Cardiac septum (tissue), 1 donor: ENCODE measurements at regions not wholly inside any gene's neighbourhood (a gene's known extent, or its start where the extent isn't known, plus 50 kb on each side); places are given as distances from the start of the nearest gene placed in this dataset.

Source experiments
- DNase-seq: peaks from one replicate; pipeline ENCODE4 v3.0.0-alpha.2; 2020; ENCODE audit warnings: low spot score
- intact Hi-C: fragments of 100-400 bp; cut with DNase I; formaldehyde crosslinking; loops from one replicate; pipeline ENCODE4 v1.14.0; 2022
- donor health status: DM: no; HTN: no; CAD: no.

DNA sequence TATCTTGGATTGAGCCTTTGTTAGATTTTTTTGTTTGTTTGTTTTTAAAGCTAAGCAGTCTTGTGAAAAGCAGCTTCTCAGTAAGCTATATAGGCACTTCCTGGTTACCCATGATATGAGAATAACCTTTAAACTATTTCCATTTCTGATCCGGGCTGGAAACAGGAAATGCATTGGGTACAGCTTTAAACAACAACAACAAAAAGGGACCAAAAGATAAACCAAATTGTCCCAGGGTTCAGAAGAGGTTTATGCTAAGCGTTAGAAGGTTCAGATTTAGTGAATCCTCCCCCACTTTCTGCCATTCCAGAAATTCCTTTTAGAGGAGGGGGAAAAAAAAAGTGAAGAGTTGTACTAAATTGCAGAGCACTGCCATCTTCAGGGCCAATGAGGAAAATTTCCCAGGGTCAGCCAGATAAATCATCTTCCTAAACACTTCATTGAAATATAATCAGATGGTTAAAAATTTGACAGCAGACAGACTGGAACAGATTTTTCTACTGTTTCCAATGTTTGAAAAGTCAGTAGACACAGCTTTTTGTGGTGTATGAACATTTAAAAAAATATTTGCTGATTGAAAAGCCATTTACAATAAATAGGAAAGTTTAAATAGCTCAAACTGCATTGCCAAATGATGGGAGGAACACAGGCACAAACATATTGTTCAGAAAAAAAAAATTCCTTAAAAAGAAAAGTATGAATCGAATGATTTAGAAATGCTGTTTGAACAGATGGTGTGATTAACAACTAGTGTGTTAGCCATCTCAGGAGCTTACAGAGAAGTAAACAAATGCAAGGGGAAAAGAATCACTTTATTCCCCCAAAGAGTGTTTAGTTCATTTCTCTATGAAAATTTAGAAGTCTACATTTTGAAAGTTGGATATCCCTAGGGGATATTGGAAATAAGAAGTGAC lies 189.9 kb upstream of the TANK start:
- no peak for DNase-seq
- intact Hi-C loops = loop anchor here (5.0 kb wide), 2 partner anchors 648 to 858 kb away; no protein-coding TSS in a partner anchor

DNA sequence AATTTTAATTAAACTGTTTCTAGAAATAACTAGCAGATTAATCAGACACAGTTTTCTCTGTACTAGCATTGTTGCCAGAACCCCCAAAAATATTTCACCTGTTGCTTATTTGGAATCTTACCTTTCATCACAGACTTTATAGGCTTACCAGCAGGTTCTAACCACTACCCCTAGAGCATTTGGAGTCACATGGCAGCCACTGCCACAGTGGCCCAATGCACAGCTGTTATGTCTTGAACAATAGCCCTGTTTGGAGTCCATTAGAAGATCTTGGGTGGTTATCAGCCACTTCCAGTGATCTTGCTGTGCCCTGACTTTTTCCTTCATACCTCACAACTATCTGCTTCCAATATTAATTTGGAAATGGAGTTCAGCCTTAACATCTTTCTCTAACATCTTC lies 186.2 kb upstream of the TANK start:
- intact Hi-C loops = loop anchor here (5.0 kb wide), 2 partner anchors 652 to 862 kb away; no protein-coding TSS in a partner anchor

DNA sequence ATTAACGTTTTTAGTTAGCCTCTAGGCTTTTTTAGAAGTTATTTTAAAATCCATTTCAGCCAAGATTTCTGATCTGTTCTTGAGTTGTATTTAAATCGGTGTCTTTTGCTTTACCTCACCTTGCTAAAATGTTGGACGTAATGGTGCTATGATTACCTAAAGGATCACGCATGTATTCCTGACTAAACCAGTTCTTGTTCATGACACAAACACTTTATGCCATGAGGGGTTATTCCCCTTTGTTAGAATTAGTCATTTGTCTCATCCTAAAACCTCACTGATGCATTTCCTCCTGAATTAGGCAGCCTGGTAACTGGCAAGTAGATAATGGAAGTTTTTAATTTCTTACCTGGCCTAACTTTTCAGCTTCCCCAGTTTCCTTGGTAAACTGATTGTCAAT lies 185.4 kb upstream of the TANK start:
- intact Hi-C loops = loop anchor here (5.0 kb wide), 2 partner anchors 653 to 863 kb away; no protein-coding TSS in a partner anchor
- DNase-seq = no peak

More for the DNA sequence above, 186.2 kb upstream of the TANK start:
- no peak for DNase-seq

DNA sequence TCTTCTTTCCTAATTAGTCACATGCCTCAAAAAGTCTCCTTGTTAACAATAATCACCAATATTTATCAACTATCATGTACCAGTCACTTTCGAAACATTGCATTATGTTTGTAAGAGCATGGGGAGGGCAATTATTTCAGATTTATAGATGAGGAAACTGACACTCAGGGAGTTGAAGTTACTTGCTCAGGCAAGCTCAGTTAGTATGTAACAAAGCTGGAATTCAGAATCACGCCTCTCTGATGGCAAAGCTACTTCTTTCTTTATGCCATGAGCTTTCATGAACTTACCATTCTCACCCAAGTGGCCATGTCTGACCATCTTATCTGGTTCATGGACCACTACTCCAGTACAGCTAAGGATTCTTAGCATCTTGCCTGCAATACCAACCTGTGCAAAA lies 183.4 kb upstream of the TANK start:
- intact Hi-C loops = no loop called here
- no peak for DNase-seq

DNA sequence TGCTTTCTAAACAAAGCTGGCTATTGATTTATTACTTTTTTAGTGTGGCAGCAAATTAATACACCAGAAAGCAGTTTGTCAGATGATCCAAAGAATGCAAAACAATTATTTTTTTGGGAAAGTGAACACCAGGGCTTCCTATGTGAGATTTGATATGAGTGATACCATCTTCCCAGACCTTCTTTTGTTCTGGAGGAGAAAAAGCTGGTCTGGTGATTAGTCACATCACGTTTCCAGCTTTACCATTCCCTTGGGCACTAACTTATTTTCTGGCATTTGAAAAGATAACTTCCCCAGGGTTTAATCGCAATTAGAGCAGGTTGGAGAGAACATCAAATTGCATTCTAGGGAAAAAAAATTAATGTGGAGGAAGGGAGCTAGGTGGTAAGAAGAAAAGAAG lies 182.9 kb upstream of the TANK start:
- intact Hi-C loops = no loop called here
- DNase-seq = no peak

DNA sequence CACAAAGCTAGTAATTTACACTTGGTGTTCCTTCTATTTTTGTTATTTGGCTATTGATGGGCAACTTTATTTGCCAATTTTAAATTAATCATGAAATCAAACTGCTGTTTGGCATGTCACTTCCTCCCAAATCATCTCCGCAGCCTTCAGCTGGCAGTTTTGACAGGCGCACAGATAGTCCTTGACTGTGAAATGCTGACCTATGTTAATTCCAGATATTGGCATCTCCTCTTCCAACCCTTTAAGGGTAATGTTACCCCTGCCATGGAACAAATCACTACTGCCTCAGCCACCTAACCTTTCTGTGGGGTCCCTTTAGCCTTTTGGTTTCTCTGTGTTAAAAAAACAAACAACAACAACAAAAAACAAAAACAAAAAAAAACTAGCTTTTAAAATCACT lies 182.4 kb upstream of the TANK start:
- intact Hi-C loops = no loop called here
- no peak for DNase-seq

DNA sequence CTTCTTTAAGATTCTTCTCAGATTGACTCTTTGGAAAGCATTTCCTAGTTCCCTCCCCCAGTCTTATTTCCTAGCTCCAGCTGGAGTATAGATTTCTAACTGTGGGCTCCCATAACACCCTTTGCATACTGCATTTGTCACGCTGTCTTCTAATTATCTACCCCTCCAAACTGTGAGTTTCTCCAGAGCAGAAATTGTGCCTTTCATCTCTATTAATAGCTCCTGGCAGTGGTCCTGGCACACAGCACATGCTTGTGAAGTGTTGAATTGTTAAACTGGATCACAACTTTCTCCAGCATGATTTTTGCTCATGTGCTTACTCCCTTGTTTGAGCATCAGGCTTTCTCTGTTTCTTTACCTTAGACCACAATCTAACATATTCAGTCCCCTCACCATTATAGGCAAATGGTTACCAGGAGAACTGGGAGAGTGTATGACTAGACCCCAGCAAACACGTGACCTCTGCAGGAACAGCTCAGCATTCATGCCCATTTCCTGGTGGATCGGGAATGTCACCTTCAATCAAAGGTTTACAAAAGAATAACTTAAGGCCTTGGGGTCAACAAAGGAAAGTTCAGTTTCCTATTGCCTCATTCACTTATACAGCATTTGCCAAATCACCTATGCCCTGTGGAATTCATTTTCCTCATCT lies 175.7 kb upstream of the TANK start:
- no peak for DNase-seq
- intact Hi-C loops = loop anchor here (2.0 kb wide), 1 partner anchor 714 kb away; no protein-coding TSS in a partner anchor

DNA sequence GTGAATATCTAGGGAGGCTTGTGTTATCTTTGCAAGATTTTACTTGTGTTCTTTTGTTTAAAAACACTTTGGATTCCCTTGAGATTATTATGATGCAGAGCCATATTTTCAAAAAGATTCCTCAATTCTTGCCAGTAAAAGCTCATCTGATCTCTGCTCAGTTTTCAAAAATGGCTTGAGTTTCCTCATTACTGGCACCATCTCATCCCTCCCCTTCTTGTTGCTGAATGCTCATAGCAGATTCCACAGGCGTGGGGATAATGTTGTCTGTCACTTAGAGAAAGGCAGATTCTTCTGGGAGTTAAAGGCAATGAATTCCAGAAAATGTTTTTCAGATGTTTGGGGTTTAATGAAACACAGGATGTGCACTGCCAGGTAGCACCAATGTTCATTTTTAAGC lies 170.4 kb upstream of the TANK start:
- intact Hi-C loops = loop anchor here (5.0 kb wide), 2 partner anchors 667 to 737 kb away; no protein-coding TSS in a partner anchor

DNA sequence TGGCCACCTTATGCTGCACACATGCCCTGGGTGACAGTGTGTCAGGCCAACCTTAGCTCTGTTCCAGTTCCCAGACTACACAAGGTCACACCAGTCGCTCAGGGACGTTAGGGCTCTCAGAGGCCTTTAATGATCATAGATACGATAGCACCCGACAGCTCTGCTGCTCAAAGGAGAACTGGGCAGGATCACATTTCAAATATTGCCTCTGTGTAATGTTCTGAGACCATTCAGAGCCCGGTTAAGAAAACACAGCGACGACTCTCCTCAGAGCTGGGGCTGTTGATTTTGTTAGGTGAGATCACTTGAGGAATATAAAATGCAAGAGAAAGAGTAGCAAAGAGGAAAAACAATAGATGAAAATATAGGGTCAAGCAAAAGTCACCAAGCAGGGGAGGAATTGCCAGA lies 166.6 kb upstream of the TANK start:
- intact Hi-C loops = loop anchor here (2.0 to 5.0 kb wide), 3 partner anchors 671 to 885 kb away; no protein-coding TSS in a partner anchor
- DNase-seq = no peak

More for the DNA sequence above, 170.4 kb upstream of the TANK start:
- DNase-seq = no peak

DNA sequence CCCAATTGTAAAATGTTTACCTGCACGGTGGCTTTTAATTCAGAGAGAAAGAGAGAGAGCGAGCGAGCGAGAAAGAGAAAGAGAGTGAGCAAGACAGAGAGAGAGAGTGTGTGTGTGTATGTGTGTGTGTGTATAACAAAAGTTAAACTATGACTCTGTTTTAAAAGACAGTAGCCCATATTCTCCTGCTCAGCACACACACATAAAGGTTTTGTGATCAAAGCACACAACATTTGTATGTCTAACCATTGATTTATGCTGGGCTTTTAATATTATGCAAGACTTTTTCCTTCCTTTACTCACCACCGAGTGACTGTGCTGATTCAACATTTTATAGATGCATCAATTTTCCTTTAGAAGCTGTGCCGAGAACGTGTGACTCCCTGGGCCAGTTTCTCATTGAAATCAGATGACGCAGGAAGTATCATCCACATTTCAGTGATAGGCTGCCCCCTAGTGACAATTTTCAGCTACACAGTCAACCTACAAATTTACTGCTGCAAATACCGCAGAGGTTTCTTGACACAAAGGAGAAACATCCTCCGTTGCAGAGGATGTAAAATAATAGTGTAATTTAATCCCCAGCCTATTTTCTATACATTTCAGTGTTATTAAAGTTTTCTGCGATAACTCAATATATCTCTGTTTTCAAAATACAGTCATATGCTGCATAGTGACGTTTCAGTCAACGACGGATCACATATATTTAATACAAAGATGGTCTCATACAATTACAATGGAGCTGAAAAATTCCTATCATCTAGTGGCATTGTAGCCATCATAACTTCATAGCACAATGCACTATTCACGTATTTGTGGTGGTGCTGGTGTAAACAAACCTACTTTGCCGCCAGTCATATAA lies 165.9 kb upstream of the TANK start:
- no peak for DNase-seq
- intact Hi-C loops = loop anchor here (2.0 to 5.0 kb wide), 3 partner anchors 672 to 886 kb away; no protein-coding TSS in a partner anchor

DNA sequence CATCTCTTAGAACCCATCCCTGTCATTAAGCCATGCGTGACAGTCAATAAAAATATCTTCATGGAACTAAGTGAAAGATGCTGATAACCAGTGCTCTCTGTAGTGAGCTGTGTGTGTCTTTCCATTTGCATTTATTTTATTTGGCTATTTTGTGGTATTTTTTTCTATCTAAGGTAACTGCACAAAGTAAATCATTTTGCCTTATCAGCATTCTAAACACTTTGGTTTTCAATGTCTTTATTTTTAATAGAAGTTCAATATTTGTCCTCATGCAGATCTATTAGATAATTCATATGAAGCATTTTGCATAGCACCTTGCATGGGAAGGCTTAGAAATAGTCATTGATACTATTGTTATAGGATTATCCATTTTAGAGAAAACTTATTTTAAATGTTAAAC lies 163.6 kb upstream of the TANK start:
- DNase-seq = no peak
- intact Hi-C loops = no loop called here

DNA sequence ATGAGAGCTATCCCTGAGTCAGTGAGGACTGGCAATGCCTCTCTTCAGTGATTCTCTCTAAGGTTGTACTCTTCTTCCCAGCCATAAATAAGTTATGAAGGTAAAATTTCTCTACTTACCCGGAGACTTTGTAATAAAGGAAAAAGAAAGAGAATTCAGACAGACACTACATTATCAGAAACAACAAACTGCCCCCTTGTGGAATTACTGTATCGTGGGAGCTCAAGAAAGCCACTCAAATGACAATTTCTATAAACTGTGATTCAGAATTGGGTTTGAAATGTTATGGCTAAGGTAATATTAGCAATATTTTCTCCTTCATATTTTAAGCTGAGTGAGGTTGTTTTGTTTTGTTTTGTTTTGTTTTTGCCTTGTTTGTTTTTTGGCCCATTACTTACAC lies 155.8 kb upstream of the TANK start:
- no peak for DNase-seq
- intact Hi-C loops = no loop called here

DNA sequence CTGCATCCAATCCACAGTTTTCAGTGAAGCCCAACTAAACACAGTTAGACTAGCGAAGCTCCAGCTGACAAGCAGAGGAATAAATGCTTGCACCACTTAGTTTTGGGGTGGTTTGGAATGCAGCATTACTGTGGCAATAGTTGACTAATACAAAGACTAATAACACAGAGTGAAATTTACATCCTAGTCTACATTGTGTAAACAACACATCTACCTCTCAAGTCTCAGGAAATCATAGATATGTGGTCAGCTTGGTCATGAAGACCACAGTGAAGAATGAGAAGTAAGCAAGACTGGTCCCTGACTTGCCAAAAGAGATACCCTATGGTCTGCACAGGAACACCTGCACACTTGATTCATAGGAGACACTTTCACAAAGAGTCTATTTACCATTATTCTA lies 155.1 kb upstream of the TANK start:
- no peak for DNase-seq
- intact Hi-C loops = no loop called here

DNA sequence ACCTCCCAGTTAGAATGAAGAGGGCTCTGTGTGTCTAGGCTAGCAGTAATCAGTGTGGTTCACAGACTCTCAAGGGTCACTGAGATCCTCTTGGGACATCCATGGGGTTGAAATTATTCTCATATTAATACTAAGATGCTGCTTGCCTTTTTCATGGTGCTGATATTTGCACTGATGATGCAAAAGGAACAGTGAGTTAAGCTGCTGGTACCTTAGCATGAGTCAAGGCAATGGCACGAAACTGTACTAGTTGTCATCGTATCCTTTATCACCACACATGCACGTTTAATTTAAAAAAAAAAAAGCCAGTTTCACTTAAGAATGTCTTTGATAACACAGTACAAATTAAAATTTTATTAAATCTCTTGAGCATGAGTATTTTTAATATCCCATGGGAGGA lies 151.9 kb upstream of the TANK start:
- no peak for DNase-seq
- intact Hi-C loops = no loop called here

DNA sequence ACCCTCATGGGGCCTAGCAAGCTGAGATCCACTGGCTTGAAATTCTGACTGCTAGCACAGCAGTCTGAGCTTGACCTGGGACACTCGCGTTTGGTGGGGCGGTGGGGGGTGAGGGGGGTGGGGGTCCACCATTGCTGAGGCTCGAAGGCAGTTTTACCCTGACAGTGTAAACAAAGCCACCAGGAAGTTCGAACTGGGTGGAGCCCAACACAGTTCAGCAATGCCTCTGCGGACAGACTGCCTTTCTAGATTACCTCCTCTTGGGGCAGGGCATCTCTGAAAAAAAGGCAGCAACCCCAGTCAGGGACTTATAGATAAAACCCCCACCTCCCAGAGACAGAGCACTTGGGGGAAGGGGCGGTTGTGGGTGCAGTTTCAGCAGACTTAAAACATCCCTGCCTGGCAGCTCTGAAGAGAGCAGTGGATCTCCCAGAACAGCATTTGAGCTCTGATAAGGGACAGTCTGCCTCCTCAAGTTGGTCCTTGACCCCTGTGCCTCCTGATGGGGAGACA lies 149.7 kb upstream of the TANK start:
- intact Hi-C loops = no loop called here
- no peak for DNase-seq

DNA sequence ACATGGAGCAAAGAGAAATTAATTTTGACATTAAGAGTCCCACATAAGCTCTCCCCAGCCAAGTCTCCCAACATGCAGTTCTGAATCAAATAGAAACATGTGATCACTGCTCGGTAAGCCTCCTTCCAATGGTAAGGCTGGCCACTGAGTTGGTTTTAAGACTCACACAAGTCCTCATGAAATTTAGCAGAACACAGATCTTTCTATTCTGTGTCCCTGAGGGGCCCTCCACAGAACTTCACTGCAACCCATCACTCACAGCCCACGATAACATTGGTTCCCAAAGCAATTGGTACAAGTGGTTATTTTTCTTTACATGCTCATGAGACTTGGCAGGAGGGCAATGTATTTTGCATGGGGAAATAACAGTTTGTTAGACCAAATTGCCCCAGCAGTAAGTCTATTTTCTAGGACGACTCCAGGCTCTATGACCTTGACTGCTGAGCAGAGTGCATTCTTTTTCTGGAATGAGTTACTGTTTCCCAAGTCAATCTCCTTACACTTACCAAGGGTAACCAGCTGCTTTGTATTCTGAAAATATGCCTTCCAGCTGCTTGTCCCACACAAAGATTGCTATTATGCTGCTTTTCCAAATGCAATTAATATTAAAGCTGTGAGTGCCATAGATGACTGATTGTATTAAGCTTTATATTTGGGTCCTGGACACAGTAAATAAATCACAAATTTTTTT lies 142.3 kb upstream of the TANK start:
- DNase-seq = no peak

DNA sequence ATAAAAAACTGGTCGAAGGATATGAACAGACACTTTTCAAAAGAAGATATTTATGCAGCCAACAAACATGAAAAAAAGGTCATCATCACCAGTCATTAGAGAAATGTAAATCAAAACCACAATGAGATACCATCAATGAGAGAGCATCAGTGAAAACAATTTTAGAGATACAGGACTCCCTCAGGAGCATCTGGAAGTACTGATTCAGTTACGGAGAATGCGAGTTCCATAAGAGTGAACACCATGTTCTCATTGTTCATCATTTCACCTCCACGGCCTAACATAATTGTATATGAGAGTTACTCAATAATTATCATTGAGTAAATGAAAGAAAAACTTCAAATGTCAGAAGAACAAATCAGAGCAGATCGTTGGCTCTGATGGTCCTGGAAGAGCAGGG lies 140.9 kb upstream of the TANK start:
- DNase-seq = no peak
- intact Hi-C loops = no loop called here

More for the DNA sequence above, 142.3 kb upstream of the TANK start:
- intact Hi-C loops = no loop called here

DNA sequence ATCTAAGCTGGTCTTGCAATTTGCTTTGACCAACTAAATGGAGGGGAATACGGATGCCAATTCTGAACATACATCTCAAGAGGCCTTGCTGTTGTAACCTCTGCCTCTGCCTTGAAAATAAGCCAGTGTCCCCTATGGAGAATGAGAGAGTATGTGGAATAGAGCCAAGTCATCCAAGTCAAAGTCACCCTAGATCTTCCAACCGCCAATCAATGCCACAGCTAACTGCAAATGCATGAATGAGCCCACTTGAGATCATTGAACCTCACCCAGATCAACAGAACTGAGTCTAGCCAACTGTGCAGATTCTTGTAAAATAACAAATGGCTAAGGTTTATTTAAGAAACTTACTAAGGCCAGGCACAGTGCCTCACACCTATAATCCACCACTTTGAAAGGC lies 139.8 kb upstream of the TANK start:
- DNase-seq = no peak
- intact Hi-C loops = no loop called here

DNA sequence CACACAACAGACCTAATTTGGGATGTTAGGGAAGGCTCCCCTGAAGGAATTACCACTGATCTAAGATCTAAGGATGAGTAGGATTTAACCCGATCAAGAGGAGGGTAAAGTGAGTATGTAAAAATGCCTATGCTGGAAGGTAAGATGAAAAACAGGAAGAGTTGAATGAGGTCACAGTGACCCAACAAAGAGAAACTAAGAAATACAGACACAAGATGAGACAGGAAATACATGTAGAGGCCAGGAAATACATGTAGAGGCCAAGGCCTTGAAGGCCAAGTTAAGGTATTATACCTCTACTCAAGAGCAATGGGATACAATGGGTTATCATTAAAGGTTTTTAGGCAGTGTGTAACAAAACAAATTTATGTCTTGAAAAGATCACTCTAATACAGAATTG lies 131.6 kb upstream of the TANK start:
- intact Hi-C loops = no loop called here
- no peak for DNase-seq
